NCI-H524 treated with DMSO at 0.1 percent for 48 hours (cell line): ENCODE measurements at regions not wholly inside any gene's neighbourhood (a gene's known extent, or its start where the extent isn't known, plus 50 kb on each side); places are given as distances from the start of the nearest gene placed in this dataset.

Experiments used
- DNase-seq: peaks from one replicate; lab custom pipeline; 2025; lab: John Stamatoyannopoulos, UW

DNA sequence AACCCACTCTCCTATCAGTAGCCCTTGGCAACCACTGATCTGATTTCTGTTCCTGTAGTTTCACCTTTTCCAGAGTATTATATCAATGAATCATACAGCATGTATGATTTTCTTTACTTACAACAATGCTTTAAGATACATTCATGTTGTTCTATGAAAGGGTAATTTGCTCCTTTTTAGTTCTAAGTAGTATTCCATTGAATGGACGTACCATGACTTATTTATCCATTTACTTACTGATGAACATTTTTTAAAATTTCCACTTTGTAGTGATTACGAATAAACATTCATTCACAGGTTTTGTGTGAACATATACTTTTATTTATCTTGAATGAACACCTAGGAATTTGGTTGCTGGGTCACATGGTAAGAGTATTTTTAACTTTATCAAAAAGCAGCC lies 620.8 kb downstream of the HTR1A start:
- no peak for DNase-seq

- DNase-seq: no peak
Observed at GRCh38 chr5:63323926-63324325, 638.3 kb downstream of the HTR1A start.

GRCh38 chr5:63314551-63314950 lies 647.7 kb downstream of the HTR1A start:
- no peak for DNase-seq

GRCh38 chr5:63310644-63311043 lies 651.6 kb downstream of the HTR1A start:
- no peak for DNase-seq

GRCh38 chr5:63306909-63307308 lies 655.3 kb downstream of the HTR1A start:
- no peak for DNase-seq

DNA sequence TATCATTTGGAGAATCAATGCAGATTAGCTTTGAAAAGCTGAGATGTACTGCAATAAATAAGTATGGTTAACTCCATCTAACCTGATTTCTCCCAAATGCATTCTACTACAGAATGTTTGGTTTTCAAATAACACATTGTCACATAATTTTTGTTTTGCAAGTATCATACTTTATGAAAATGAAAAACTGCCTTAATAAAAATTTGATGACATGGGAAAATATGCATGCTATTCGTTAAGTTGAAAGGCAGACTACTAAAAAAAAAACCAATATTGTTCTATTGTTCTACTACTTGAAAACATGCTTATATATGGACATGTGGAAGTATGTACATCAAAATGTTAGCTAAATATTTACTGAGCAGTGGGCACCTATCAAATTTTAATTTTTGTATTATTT lies 668.9 kb downstream of the HTR1A start:
- no peak for DNase-seq

GRCh38 chr5:63286724-63287123 lies 675.5 kb downstream of the HTR1A start:
- DNase-seq: no peak

GRCh38 chr5:63263411-63263810 lies 684.8 kb downstream of the LRRC70 start:
- DNase-seq: no peak

DNA sequence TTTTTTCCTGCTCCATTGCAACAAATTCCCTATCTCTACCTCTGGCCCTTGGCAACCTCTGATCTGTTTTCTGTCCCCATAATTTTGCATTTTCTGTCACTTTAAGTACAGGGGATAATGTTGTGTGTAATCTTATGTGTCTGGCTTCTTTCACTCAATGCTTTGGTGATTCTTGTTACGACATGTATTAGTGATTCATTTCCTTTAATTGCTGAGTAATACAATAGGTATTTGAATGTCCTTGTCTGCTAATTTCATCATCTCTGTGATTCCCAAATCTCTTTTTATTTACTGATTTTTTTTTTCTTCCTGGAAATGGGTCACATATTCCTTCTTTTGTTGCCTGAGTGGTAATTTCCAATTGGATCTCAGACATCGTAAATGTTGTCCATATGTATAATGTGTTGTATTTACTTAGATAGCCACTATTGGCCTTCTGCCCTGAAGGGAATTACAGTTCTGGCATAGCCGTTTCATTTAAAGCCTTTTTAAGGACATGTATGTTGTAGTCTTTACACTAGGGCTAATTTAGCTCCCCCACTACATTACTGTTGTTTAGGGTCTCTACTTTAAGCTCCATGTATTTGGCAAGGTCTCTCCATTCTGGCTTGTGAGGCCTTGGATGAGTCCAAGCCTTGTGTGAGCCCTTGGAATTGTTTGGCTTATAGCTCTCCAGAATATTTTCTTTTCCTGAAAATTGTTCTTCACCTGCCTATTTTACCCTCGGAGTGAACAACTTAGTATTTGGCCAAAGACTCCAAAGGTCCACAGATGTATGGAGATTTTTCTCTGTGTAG lies 683.8 kb downstream of the LRRC70 start:
- DNase-seq: no peak

- DNase-seq: no peak
Observed at GRCh38 chr5:63261695-63262094, 683.1 kb downstream of the LRRC70 start.

GRCh38 chr5:63255594-63255993 lies 677.0 kb downstream of the LRRC70 start:
- DNase-seq: no peak

DNA sequence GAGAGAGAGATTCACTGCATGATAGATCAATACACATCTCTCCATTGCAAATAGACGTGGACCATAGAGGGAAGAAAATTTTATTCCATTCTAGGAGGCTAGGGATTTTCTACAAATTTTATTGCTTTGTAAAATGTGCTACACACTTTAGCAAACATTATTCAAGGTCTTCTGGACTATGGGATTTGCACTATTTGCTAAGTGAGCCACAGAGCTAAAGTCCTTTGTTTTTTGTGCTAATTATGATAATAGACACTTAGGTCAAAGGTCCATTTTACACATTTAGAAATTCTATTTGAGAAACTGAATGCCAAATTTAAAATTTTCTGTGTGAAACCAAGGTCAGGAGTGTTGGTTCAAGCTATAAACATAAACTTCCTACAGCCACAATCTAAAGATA lies 672.3 kb downstream of the LRRC70 start:
- no peak for DNase-seq

DNA sequence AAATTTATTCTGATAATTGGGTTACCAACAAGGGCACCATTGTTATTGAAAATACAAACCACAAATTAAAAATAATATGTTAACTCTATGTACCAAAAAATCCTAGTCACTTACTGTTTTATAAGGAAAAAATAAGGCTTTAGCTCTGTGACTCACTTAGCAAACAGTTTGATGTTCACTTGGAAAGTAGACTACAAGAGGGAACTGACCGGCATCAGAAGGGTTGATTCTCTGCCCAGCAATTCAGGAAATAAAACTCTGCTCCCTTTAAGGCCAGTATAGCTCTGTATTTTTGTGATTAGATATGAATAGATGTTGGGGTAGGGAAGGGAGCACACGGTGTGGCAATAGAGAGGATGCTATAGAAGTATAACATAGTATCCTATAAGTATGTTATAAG lies 671.3 kb downstream of the LRRC70 start:
- DNase-seq: no peak

DNA sequence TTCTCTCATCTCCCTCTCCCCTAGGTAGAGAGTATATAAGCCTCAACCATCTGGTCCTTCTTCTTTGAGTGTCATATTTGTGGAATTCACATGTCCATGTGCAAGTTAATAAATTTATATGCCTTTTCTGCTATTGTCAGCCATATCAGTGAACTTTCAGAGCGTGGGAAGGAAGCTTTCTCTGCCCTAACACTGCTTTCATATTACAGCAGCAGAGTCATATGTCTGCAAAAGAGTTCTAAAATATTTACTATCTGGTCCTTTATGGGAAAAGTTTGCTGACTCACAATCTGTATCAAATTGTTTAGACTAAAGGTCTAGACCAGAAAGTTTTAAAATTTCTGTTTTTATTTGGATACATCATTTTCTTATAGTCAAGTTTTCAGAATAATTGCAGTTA lies 669.0 kb downstream of the LRRC70 start:
- no peak for DNase-seq

DNA sequence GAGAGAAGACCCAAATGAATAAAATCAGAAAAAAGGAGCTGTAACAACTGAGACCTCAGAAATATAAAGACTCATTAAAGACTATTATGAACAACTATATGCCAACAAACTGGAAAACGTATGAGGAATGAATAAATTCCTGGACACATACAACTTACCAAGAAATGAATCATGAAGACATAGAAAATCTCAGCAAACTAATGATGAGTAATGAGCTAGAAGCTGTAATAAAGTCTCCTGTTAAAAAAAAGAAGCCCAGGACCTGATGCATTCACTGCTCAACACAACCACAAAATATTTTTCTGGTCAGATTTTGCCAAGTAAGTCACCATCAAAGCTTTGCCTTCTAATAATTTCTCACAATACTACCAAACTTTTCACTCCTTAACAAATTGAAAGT lies 666.7 kb downstream of the LRRC70 start:
- no peak for DNase-seq

DNA sequence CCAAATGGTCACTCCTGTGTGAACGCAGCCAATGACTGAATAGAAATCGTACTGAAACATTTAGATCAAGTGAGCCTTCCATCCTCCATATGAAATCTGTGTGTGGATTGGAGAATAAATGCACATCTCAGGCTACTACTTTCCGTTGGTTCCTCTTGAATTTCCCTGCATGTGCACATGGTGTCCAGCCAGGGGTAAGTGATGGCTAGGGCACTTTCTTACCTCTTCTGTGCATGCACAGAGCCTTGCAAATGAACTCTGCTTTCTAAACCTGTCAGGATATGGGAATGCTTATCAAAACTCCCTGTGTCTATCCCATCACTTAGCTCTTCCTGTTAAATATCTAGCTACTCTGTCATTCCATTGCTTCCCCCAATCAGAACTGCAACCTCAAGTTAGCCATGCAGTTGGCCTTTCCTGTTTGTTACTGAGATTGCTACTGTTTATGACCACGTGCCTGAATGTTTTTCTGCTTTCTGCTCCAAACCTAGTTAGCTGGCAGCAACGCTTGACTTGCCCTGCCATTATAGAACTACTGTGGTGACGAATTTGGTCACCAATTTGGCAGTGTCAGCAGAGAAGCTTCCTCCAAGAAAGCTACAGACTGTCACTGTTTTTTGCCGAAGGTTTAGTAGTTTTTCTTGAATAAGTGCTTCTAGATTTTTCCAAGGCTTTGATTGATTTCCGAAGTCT lies 661.6 kb downstream of the LRRC70 start:
- no peak for DNase-seq

DNA sequence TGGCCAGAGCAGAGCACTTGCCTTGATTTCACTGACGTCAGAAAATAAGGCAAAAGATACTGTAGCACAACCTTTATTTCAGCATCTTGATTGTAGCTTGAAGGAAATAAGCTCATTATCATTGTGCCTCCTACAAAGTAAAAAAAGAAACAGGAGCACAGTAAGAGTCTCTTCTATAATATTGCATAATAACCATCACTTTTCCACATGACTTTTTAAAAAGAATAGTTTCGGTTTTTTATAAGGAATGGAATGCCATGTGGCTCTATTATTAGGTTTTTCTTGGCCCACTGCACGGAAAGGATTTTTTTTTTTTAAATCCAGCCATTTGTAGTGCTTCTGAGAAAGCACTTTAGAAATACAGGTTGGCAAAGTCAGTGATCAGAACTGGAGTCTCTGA lies 655.3 kb downstream of the LRRC70 start:
- no peak for DNase-seq

- no peak for DNase-seq
Observed at GRCh38 chr5:63233361-63233760, 654.7 kb downstream of the LRRC70 start.

- DNase-seq: no peak
Observed at GRCh38 chr5:63230754-63231153, 652.1 kb downstream of the LRRC70 start.

DNA sequence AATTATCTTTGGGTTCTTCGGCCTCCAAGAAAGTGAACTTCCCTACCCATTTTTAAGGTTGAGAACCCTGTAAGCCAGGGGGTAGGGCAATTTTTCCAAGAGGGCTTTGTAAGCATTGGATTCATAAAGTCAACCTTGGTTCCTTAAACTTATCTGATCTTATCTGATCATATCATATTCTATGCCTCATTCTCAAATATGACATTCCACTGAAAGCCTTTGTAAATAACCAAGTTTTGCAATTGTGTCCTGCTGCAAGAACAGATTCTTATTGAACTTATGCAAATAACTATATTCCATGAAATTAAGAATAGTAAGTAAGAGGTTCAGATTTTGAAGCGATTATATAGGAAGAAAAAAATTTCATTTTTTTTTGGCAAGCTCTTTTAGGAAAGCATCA lies 649.5 kb downstream of the LRRC70 start:
- no peak for DNase-seq

DNA sequence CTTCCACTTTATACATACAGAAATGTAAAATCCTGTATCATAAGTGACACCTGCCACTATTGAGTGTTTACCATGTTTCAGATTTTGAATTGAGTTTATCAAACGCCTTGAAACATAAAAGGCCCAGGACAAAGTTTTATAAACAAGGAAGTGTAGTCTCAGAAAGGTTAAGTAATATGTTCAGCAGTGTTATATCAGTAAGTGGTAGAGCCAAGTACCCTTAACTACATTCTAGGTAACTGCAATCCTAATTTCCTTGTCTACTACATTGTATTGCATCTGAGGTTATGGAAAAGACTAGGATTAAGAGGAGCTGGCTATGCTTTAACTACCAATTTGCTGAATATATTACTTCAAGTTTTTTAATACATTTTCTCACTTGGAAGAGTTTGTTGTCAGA lies 641.6 kb downstream of the LRRC70 start:
- no peak for DNase-seq

DNA sequence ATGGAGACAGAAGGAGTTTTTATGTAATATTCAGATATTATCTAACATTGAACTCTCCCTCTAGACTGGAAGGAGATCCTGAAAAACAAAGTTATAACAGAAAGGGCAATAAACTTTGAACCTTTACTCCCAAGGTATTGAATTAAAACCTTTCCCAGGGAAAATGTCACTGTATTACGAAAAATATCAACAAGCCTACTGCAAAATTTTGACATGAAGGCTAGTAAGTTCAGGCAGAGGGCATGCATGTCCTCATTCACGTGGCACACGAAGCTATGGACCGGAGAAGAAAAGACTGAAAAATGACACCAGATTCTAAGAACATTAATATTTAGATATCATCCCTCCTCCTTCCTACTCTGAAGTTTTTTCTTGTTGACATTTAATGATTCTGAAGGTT lies 638.8 kb downstream of the LRRC70 start:
- DNase-seq: no peak

DNA sequence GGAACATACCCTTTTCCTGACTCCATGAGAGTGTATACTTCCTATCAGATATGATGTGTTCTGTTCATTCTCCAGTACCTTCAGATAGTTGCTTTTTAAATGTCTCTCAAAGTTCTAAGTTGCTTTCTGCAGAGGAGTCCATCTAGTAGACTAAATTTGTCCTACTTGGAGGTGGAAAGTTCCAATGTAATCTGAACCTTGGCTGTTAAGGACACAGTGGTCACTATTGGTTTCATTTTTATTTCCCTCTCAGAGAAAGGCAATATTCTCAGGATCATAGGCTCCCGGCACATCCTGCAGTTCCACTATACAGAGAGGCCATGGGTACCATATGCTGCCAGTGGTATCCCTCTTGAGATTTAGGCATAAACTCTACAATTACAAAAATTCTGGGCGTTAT lies 634.6 kb downstream of the LRRC70 start:
- DNase-seq: no peak
